IMR-90 (cell line): ENCODE measurements at regions not wholly inside any gene's neighbourhood (a gene's known extent, or its start where the extent isn't known, plus 50 kb on each side); places are given as distances from the start of the nearest gene placed in this dataset.

Experiments used
- ATAC-seq: fragments of 200-7000 bp; cut with Tn5 transposase; 2 replicates; pipeline ENCODE4 v1.9.1; 2020; ENCODE audit warnings: low read depth, mild to moderate bottlenecking, moderate library complexity
- BruUV-seq: library from RNA; stranded (reverse); fragments of 400-500 nt; replicated peaks from 2 replicates; lab custom pipeline; 2021; lab: Mats Ljungman, UMichigan
- CTCF ChIA-PET: fragments of 300-600 bp; formaldehyde crosslinking; extraction: SDS; loops from one replicate; lab custom pipeline; 2021; ENCODE audit warnings: antibody characterized with exemption; lab: Yijun Ruan, JAX
- POLR2A ChIA-PET: fragments of 300-600 bp; sonication (Branson Sonifier 250); formaldehyde crosslinking; loops from one replicate; lab custom pipeline; 2022; ENCODE audit warnings: antibody characterized with exemption; ENCODE audit not compliant: unreplicated experiment; lab: Charles Lee
- DNase-seq: peaks from one replicate; pipeline ENCODE4 v3.0.0; 2013
- H2AFZ ChIP-seq: replicated peaks from 2 replicates; pipeline ENCODE3; 2013; ENCODE audit warnings: low read length, mild to moderate bottlenecking; ENCODE audit not compliant: poor library complexity
- H2AK5ac ChIP-seq: 2 replicates; pipeline ENCODE4 v1.6.1; 2013; ENCODE audit warnings: low read depth, low read length, inconsistent platforms
- H2AK9ac ChIP-seq: replicated peaks from 2 replicates; pipeline ENCODE3; 2013; ENCODE audit warnings: mild to moderate bottlenecking, low read depth, low read length, moderate library complexity; ENCODE audit not compliant: poor library complexity
- H2BK120ac ChIP-seq: 2 replicates; pipeline ENCODE4 v1.6.1; 2013; ENCODE audit warnings: low read depth, low read length, inconsistent platforms
- H2BK15ac ChIP-seq: 3 replicates; pipeline ENCODE4 v1.6.1; 2013; ENCODE audit warnings: low read depth, low read length, inconsistent platforms
- H2BK20ac ChIP-seq: 2 replicates; pipeline ENCODE4 v1.6.1; 2013; ENCODE audit warnings: low read depth, mild to moderate bottlenecking, inconsistent platforms, low read length, moderate library complexity
- H2BK5ac ChIP-seq: 2 replicates; pipeline ENCODE4 v1.6.1; 2013; ENCODE audit warnings: mild to moderate bottlenecking, low read depth, low read length, inconsistent platforms; ENCODE audit not compliant: poor library complexity, severe bottlenecking
- H3K14ac ChIP-seq: replicated peaks from 2 replicates; pipeline ENCODE4 v1.6.1; 2013; ENCODE audit warnings: low read depth, low read length, inconsistent platforms
- H3K18ac ChIP-seq: 2 replicates; pipeline ENCODE4 v1.6.1; 2013; ENCODE audit warnings: low read depth, low read length, control low read depth
- H3K23ac ChIP-seq: 2 replicates; pipeline ENCODE4 v1.6.1; 2013; ENCODE audit warnings: low read depth, low read length, inconsistent platforms
- H3K27ac ChIP-seq: 2 replicates; pipeline ENCODE4 v1.5.1; 2013; ENCODE audit warnings: mild to moderate bottlenecking, control low read depth, low read length; ENCODE audit not compliant: insufficient read depth
- H3K27me3 ChIP-seq: 2 replicates; pipeline ENCODE4 v1.6.1; 2013; ENCODE audit warnings: low read length; ENCODE audit not compliant: control insufficient read depth, insufficient read depth
- H3K36me3 ChIP-seq: 2 replicates; pipeline ENCODE4 v1.6.1; 2013; ENCODE audit warnings: low read length, mixed read lengths; ENCODE audit not compliant: control insufficient read depth, insufficient read depth
- H3K4ac ChIP-seq: 2 replicates; pipeline ENCODE4 v1.6.1; 2013; ENCODE audit warnings: low read depth, low read length, inconsistent platforms
- H3K4me1 ChIP-seq: 2 replicates; pipeline ENCODE4 v1.6.1; 2013; ENCODE audit warnings: low read length, mixed read lengths; ENCODE audit not compliant: control insufficient read depth, insufficient read depth
- H3K4me2 ChIP-seq: 2 replicates; pipeline ENCODE4 v1.6.1; 2013; ENCODE audit warnings: low read depth, mild to moderate bottlenecking, control low read depth, low read length, moderate library complexity
- H3K4me3 ChIP-seq: 2 replicates; pipeline ENCODE4 v1.5.1; 2013; ENCODE audit warnings: low read depth, mild to moderate bottlenecking, control low read depth, low read length, moderate library complexity; ENCODE audit not compliant: insufficient read depth
- H3K56ac ChIP-seq: 2 replicates; pipeline ENCODE4 v1.6.1; 2013; ENCODE audit warnings: low read length, inconsistent platforms; ENCODE audit not compliant: insufficient read depth; ENCODE audit errors: extremely low read depth
- H3K79me1 ChIP-seq, 2 experiments: 2 replicates each; pipeline ENCODE4 v1.6.1; 2013; ENCODE audit warnings: low read length in 2 of 2, inconsistent platforms in 1 of 2, low read depth in 1 of 2
- H3K9ac ChIP-seq: 2 replicates; pipeline ENCODE4 v1.6.1; 2013; ENCODE audit warnings: low read depth, low read length, control low read depth
- H3K9me1 ChIP-seq: 2 replicates; pipeline ENCODE4 v1.6.1; 2013; ENCODE audit warnings: low read length, inconsistent platforms; ENCODE audit not compliant: insufficient read depth
- H3K9me3 ChIP-seq: 2 replicates; pipeline ENCODE4 v1.6.1; 2013; ENCODE audit warnings: low read length; ENCODE audit not compliant: control insufficient read depth, insufficient read depth
- H4K20me1 ChIP-seq: 2 replicates; pipeline ENCODE4 v1.6.1; 2013; ENCODE audit warnings: low read length, inconsistent platforms; ENCODE audit not compliant: insufficient read depth
- H4K5ac ChIP-seq: 2 replicates; pipeline ENCODE4 v1.6.1; 2013; ENCODE audit warnings: mild to moderate bottlenecking, low read depth, low read length, control low read depth
- H4K8ac ChIP-seq, 2 experiments: 2 replicates each; pipeline ENCODE4 v1.6.1; 2013; ENCODE audit warnings: low read depth in 2 of 2, low read length in 2 of 2, control low read depth in 1 of 2, inconsistent platforms in 1 of 2
- H4K91ac ChIP-seq: 2 replicates; pipeline ENCODE4 v1.6.1; 2013; ENCODE audit warnings: low read depth, low read length, inconsistent platforms; ENCODE audit not compliant: insufficient read depth
- BHLHE40 ChIP-seq: fragments of 150-350 bp; IDR thresholded peaks from 2 replicates; pipeline ENCODE4 v1.6.1; 2016; ENCODE audit warnings: mild to moderate bottlenecking, low read depth, low read length
- CEBPB ChIP-seq: IDR thresholded peaks from 2 replicates; pipeline ENCODE4 v1.6.1; 2012; ENCODE audit warnings: low read depth, low read length, improper control_type of control experiment
- CHD1 ChIP-seq: IDR thresholded peaks from 2 replicates; pipeline ENCODE4 v1.6.1; 2012; ENCODE audit warnings: low read depth, low read length, improper control_type of control experiment
- CTCF ChIP-seq: conservative IDR thresholded peaks from 2 replicates; pipeline ENCODE4 v1.5.1; 2012; ENCODE audit warnings: mild to moderate bottlenecking, low read depth, low read length, improper control_type of control experiment
- ELK1 ChIP-seq: fragments of 150-350 bp; IDR thresholded peaks from 2 replicates; pipeline ENCODE4 v1.6.1; 2016; ENCODE audit warnings: low read depth, mild to moderate bottlenecking, low read length, moderate library complexity, borderline replicate concordance
- MAFK ChIP-seq: IDR thresholded peaks from 2 replicates; pipeline ENCODE4 v1.6.1; 2012; ENCODE audit warnings: low read depth, low read length, improper control_type of control experiment
- MAZ ChIP-seq: IDR thresholded peaks from 2 replicates; pipeline ENCODE4 v1.6.1; 2012; ENCODE audit warnings: low read depth, mild to moderate bottlenecking, low read length, improper control_type of control experiment, moderate library complexity, borderline replicate concordance
- MXI1 ChIP-seq: IDR thresholded peaks from 2 replicates; pipeline ENCODE4 v1.6.1; 2012; ENCODE audit warnings: low read depth, mild to moderate bottlenecking, low read length, moderate library complexity, borderline replicate concordance
- NFE2L2 ChIP-seq: fragments of 150-350 bp; IDR thresholded peaks from 2 replicates; pipeline ENCODE4 v1.6.1; 2016; ENCODE audit warnings: low read depth, mild to moderate bottlenecking, low read length
- POLR2A ChIP-seq: IDR thresholded peaks from 2 replicates; pipeline ENCODE4 v1.6.1; 2012; ENCODE audit warnings: mild to moderate bottlenecking, low read depth, low read length
- RAD21 ChIP-seq: IDR thresholded peaks from 2 replicates; pipeline ENCODE4 v1.6.1; 2012; ENCODE audit warnings: low read length, improper control_type of control experiment
- RCOR1 ChIP-seq: IDR thresholded peaks from 2 replicates; pipeline ENCODE4 v1.6.1; 2012; ENCODE audit warnings: mild to moderate bottlenecking, low read length, improper control_type of control experiment; ENCODE audit not compliant: insufficient replicate concordance
- RFX5 ChIP-seq: IDR thresholded peaks from 2 replicates; pipeline ENCODE4 v1.8.0; 2012; ENCODE audit warnings: low read depth, mild to moderate bottlenecking, low read length, moderate library complexity
- SMC3 ChIP-seq: fragments of 150-350 bp; IDR thresholded peaks from 2 replicates; pipeline ENCODE4 v1.6.1; 2016; ENCODE audit warnings: low read depth, mild to moderate bottlenecking, antibody characterized with exemption, low read length, moderate library complexity
- WGBS, 2 experiments: methylation state at CpG; one replicate each; pipeline versions ENCODE4 v1.1.5 to v1.1.7; 2013; ENCODE audit warnings: missing lambda C conversion rate in 2 of 2; ENCODE audit not compliant: insufficient read length in 1 of 2; ENCODE audit errors: extremely low coverage in 2 of 2; 5-methylcytosine and 5-hydroxymethylcytosine counted together
- dilution Hi-C: fragments of 300-500 bp; cut with HindIII; formaldehyde crosslinking; loops from one replicate; pipeline ENCODE4 v1.14.3; 2018; ENCODE audit warnings: low sequenced_read_pairs; ENCODE audit not compliant: unreplicated experiment
- in situ Hi-C: fragments of 300-500 bp; cut with MboI; formaldehyde crosslinking; loops from 3 replicates; pipeline ENCODE4 v1.14.3; 2019; ENCODE audit warnings: low sequenced_read_pairs, inconsistent platforms, mixed read lengths
- intact Hi-C: fragments of 100-400 bp; cut with micrococcal nuclease; formaldehyde crosslinking; loops from 2 replicates; pipeline ENCODE4 v1.10.0; 2022

- POLR2A ChIA-PET: no interaction called here
Measured at GRCh38 chr10:78715435-78715834, 353.3 kb upstream of the ZMIZ1 start.

More at GRCh38 chr10:78715435-78715834, 353.3 kb upstream of the ZMIZ1 start:
- CTCF ChIA-PET: no interaction called here
- ATAC-seq (no peak), DNase-seq (no peak)
- Histone ChIP-seq H3K4me1 (peaks cover 12% of the 10 kb centered on the region), H3K4ac (no peak overlapping the region), H3K36me3 (no peaks in the 10 kb centered on the region), H4K91ac (no peak overlapping the region), H2BK20ac (no peak overlapping the region), H3K4me2 (no peak overlapping the region), H2BK15ac (no peak overlapping the region), H3K56ac (no peak overlapping the region), H2AK9ac (no peak overlapping the region), H3K9ac (no peak overlapping the region), H3K18ac (no peak overlapping the region), H3K27ac (no peak overlapping the region), H3K4me3 (no peak overlapping the region), H4K20me1 (no peaks in the 10 kb centered on the region), H3K9me1 (peaks cover 5% of the 10 kb centered on the region; the same call in 1 of the 2 replicates), H2BK5ac (no peak overlapping the region), H3K14ac (no peak overlapping the region), H3K27me3 (peaks cover 9% of the 10 kb centered on the region), H2BK120ac (no peak overlapping the region), H3K9me3 (no peaks in the 10 kb centered on the region), H3K79me1 (no peaks in the 10 kb centered on the region), H4K8ac (no peak overlapping the region), H2AK5ac (no peak overlapping the region), H2AFZ (no peak overlapping the region), H3K23ac (no peak overlapping the region), H4K5ac (no peak overlapping the region)
- no CpG with 5 or more reads among the region's 2 CpGs for whole genome bisulfite sequencing, 2 experiments
- intact Hi-C loops: no loop called here
- no TSS peak for BruUV-seq
- no peak for TF ChIP-seq BHLHE40
- no peak for TF ChIP-seq MXI1
- no peak for TF ChIP-seq RCOR1
- no peak for TF ChIP-seq CEBPB
- no peak for TF ChIP-seq RAD21
- TF ChIP-seq CTCF: no peak
- TF ChIP-seq MAFK: no peak
- no peak for TF ChIP-seq POLR2A
- no peak for TF ChIP-seq ELK1
- no peak for TF ChIP-seq NFE2L2
- TF ChIP-seq SMC3: no peak
- no peak for TF ChIP-seq CHD1
- no peak for TF ChIP-seq RFX5
- no peak for TF ChIP-seq MAZ
- in situ Hi-C loops: no loop called here
- dilution Hi-C loops: no loop called here
